Urinary bladder (tissue), 3 donors: ENCODE measurements at regions not wholly inside any gene's neighbourhood (a gene's known extent, or its start where the extent isn't known, plus 50 kb on each side); places are given as distances from the start of the nearest gene placed in this dataset.

ENCODE experiments used
- DNase-seq: peaks from one replicate; pipeline ENCODE4 v3.0.0-alpha.2; 2015; ENCODE audit errors: extremely low spot score
- H3K27ac ChIP-seq: one replicate; pipeline ENCODE4 v1.5.1; 2013; ENCODE audit warnings: low read depth, mild to moderate bottlenecking, moderate library complexity
- H3K36me3 ChIP-seq: one replicate; pipeline ENCODE4 v1.6.1; 2013; ENCODE audit warnings: mild to moderate bottlenecking, moderate library complexity; ENCODE audit not compliant: insufficient read depth
- H3K4me1 ChIP-seq: one replicate; pipeline ENCODE4 v1.6.1; 2013; ENCODE audit warnings: mild to moderate bottlenecking, moderate library complexity; ENCODE audit not compliant: insufficient read depth
- H3K4me3 ChIP-seq: one replicate; pipeline ENCODE4 v1.5.1; 2013; ENCODE audit warnings: low read depth, low read length
- WGBS: extraction: QIAGEN DNeasy Blood & Tissue Kit; methylation state at CpG from one replicate; pipeline ENCODE4 v1.1.7; 2013; 5-methylcytosine and 5-hydroxymethylcytosine counted together
- donor health status: healthy with polysubstance abuse.
- donor health status: healthy.

- no peak for DNase-seq
- H3K36me3 ChIP-seq: no peaks in the 10 kb centered on the region
- no peaks in the 10 kb centered on the region for H3K4me1 ChIP-seq
- WGBS: 94% methylated on average over 1 of the region's 1 CpG
- no peak overlapping the region for H3K4me3 ChIP-seq
- no peak overlapping the region for H3K27ac ChIP-seq
Measured at GRCh38 chr21:25400427-25400826, 206.9 kb downstream of the MRPL39 start.

GRCh38 chr21:25398630-25399029, 208.7 kb downstream of the MRPL39 start:
- Histone ChIP-seq H3K4me3 (no peak overlapping the region), H3K4me1 (no peaks in the 10 kb centered on the region), H3K27ac (no peak overlapping the region), H3K36me3 (no peaks in the 10 kb centered on the region)
- no peak for DNase-seq
- WGBS: 71% methylated on average over 3 of the region's 3 CpGs

GRCh38 chr21:25396135-25396711, 211.1 kb downstream of the MRPL39 start:
- Histone ChIP-seq H3K36me3 (no peaks in the 10 kb centered on the region), H3K4me3 (no peak overlapping the region), H3K27ac (no peak overlapping the region), H3K4me1 (no peaks in the 10 kb centered on the region)
- DNase-seq: no peak
- WGBS: 90% methylated on average over 8 of the region's 8 CpGs

GRCh38 chr21:25391777-25392176, 215.5 kb downstream of the MRPL39 start:
- Histone ChIP-seq H3K4me3 (no peak overlapping the region), H3K4me1 (no peaks in the 10 kb centered on the region), H3K27ac (no peak overlapping the region), H3K36me3 (no peaks in the 10 kb centered on the region)
- no peak for DNase-seq
- 78% methylated on average over 3 of the region's 3 CpGs for whole genome bisulfite sequencing

- no peaks in the 10 kb centered on the region for H3K4me1 ChIP-seq
- DNase-seq: no peak
- H3K4me3 ChIP-seq: no peak overlapping the region
- no peaks in the 10 kb centered on the region for H3K36me3 ChIP-seq
- no peak overlapping the region for H3K27ac ChIP-seq
Measured at GRCh38 chr21:25390701-25391100, 216.6 kb downstream of the MRPL39 start.

- 74% methylated on average over 3 of the region's 3 CpGs for WGBS
- Histone ChIP-seq H3K4me1 (no peaks in the 10 kb centered on the region), H3K36me3 (no peaks in the 10 kb centered on the region), H3K27ac (no peak overlapping the region), H3K4me3 (no peak overlapping the region)
- DNase-seq: no peak
Measured at GRCh38 chr21:25387665-25388064, 219.6 kb downstream of the MRPL39 start.

GRCh38 chr21:25385911-25386474, 221.3 kb downstream of the MRPL39 start:
- Histone ChIP-seq H3K4me3 (no peak overlapping the region), H3K36me3 (no peaks in the 10 kb centered on the region), H3K27ac (no peak overlapping the region), H3K4me1 (no peaks in the 10 kb centered on the region)
- WGBS: 10% methylated on average over 8 of the region's 8 CpGs
- DNase-seq: no peak

- Histone ChIP-seq H3K27ac (no peak overlapping the region), H3K4me1 (no peaks in the 10 kb centered on the region), H3K36me3 (no peaks in the 10 kb centered on the region), H3K4me3 (no peak overlapping the region)
- no peak for DNase-seq
- 34% methylated on average over 3 of the region's 3 CpGs for WGBS
Measured at GRCh38 chr21:25385341-25385740, 221.9 kb downstream of the MRPL39 start.

- WGBS: 92% methylated on average over 4 of the region's 4 CpGs
- DNase-seq: no peak
Measured at GRCh38 chr21:25384782-25385181, 222.5 kb downstream of the MRPL39 start.

GRCh38 chr21:25383545-25383944, 223.7 kb downstream of the MRPL39 start:
- no peak for DNase-seq
- Histone ChIP-seq H3K27ac (no peak overlapping the region), H3K4me1 (no peaks in the 10 kb centered on the region), H3K36me3 (no peaks in the 10 kb centered on the region), H3K4me3 (no peak overlapping the region)
- WGBS: 72% methylated on average over 5 of the region's 5 CpGs

More at GRCh38 chr21:25384782-25385181, 222.5 kb downstream of the MRPL39 start:
- Histone ChIP-seq H3K4me1 (no peaks in the 10 kb centered on the region), H3K36me3 (no peaks in the 10 kb centered on the region), H3K4me3 (no peak overlapping the region), H3K27ac (no peak overlapping the region)

- Histone ChIP-seq H3K36me3 (no peaks in the 10 kb centered on the region), H3K27ac (no peak overlapping the region), H3K4me3 (no peak overlapping the region), H3K4me1 (no peaks in the 10 kb centered on the region)
- 58% methylated on average over 6 of the region's 6 CpGs for WGBS
- DNase-seq: no peak
Measured at GRCh38 chr21:25381936-25382452, 225.3 kb downstream of the MRPL39 start.

GRCh38 chr21:25375675-25376074, 231.6 kb downstream of the MRPL39 start:
- WGBS: 90% methylated on average over 1 of the region's 1 CpG
- Histone ChIP-seq H3K36me3 (no peaks in the 10 kb centered on the region), H3K27ac (no peak overlapping the region), H3K4me1 (no peaks in the 10 kb centered on the region), H3K4me3 (no peak overlapping the region)
- DNase-seq: no peak

GRCh38 chr21:25373126-25374082, 233.9 kb downstream of the MRPL39 start:
- no peak for DNase-seq
- Histone ChIP-seq H3K36me3 (no peaks in the 10 kb centered on the region), H3K4me3 (no peak overlapping the region), H3K4me1 (no peaks in the 10 kb centered on the region), H3K27ac (no peak overlapping the region)
- WGBS: 82% methylated on average over 2 of the region's 2 CpGs
